GM12891 (cell line): ENCODE measurements at regions not wholly inside any gene's neighbourhood (a gene's known extent, or its start where the extent isn't known, plus 50 kb on each side); places are given as distances from the start of the nearest gene placed in this dataset.

ENCODE experiments used
- PAX5 ChIP-seq: IDR thresholded peaks from 2 replicates; pipeline ENCODE4 v1.6.1; 2011; ENCODE audit warnings: low read length, moderate library complexity, mild to moderate bottlenecking; ENCODE audit not compliant: insufficient read depth, severe bottlenecking
- POLR2A ChIP-seq: IDR thresholded peaks from 2 replicates; pipeline ENCODE4 v1.6.1; 2011; ENCODE audit warnings: low read depth, low read length, control low read depth
- POLR2AphosphoS5 ChIP-seq: IDR thresholded peaks from 2 replicates; pipeline ENCODE4 v1.6.1; 2011; ENCODE audit warnings: low read depth, low read length, control low read depth
- POU2F2 ChIP-seq: IDR thresholded peaks from 2 replicates; pipeline ENCODE4 v1.6.1; 2011; ENCODE audit warnings: low read depth, mild to moderate bottlenecking, control low read depth, low read length, moderate library complexity
- SPI1 ChIP-seq: IDR thresholded peaks from 2 replicates; pipeline ENCODE4 v1.6.1; 2011; ENCODE audit warnings: low read depth, low read length, control low read depth
- TAF1 ChIP-seq: IDR thresholded peaks from 2 replicates; pipeline ENCODE4 v1.6.1; 2011; ENCODE audit warnings: low read depth, low read length, control low read depth

DNA sequence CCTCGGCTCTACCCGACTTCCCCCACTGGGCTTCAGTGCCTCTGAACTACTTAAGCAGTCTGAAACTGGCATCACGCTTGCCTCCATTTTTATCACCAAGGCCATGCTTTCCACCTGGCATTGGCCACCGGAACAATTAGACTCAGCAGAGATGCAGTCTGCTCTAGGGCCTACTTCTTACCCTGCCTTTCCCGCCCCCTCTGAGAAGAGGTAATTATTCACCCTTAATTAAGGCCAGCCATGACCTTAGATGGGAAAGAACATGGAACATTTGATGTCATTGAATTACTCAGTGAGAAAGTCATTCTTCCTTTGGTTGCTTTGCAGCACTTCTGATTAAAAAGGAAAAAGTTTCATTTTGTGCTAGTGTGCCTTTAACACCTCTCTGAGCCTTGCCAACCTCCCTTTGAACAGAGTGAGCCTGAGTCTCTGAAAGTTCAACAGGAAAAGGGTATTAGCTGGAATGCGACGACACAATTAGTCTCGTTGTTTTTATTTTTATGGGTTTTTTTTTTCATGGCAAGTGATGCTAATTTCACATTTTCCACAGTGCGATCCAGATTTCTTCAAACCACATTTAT, 60.9 kb upstream of the TNRC6A start:
- TF ChIP-seq POLR2A (no peak), POLR2AphosphoS5 (no peak), SPI1 (no peak), POU2F2 (no peak), TAF1 (no peak), PAX5 (no peak)
